ENCODE measurements at regions not wholly inside any gene's neighbourhood (a gene's known extent, or its start where the extent isn't known, plus 50 kb on each side); places are given as distances from the start of the nearest gene placed in this dataset.

GRCh38 chr19:28575816-28576215 lies 637.1 kb downstream of the UQCRFS1 start:
- TF ChIP-seq CTCF (IDR thresholded peaks at IDR 0.05) (no peak), POLR2A (IDR thresholded peaks at IDR 0.05) (no peak)

Measured in sigmoid colon (tissue), 3 donors.